PC-3 (cell line): ENCODE measurements at regions not wholly inside any gene's neighbourhood (a gene's known extent, or its start where the extent isn't known, plus 50 kb on each side); places are given as distances from the start of the nearest gene placed in this dataset.

Experiments used
- ATAC-seq: fragments of 200-7000 bp; cut with Tn5 transposase; 2 replicates; pipeline ENCODE4 v1.9.1; 2020; ENCODE audit warnings: mild to moderate bottlenecking, moderate library complexity
- BruUV-seq: library from RNA; stranded (reverse); fragments of 400-500 nt; replicated peaks from 2 replicates; lab custom pipeline; 2021; lab: Mats Ljungman, UMichigan
- CTCF ChIA-PET: fragments of 300-600 bp; sonication (Branson Sonifier 250); formaldehyde crosslinking; loops from one replicate; lab custom pipeline; 2022; ENCODE audit warnings: antibody characterized with exemption; lab: Charles Lee
- POLR2A ChIA-PET: fragments of 300-600 bp; sonication (Branson Sonifier 250); formaldehyde crosslinking; loops from one replicate; lab custom pipeline; 2022; ENCODE audit warnings: antibody characterized with exemption; ENCODE audit not compliant: unreplicated experiment; lab: Charles Lee
- DNase-seq: peaks from one replicate; pipeline ENCODE4 v3.0.0-alpha.2; 2015
- H2AFZ ChIP-seq: fragments of 300-600 bp; sonication (generic); 2 replicates; pipeline ENCODE4 v1.6.0; 2016; ENCODE audit warnings: antibody characterized with exemption, low read length
- H3F3A ChIP-seq: fragments of 300-600 bp; sonication (generic); one replicate; pipeline ENCODE4 v1.6.0; 2017; ENCODE audit warnings: antibody characterized with exemption, low read length, control low read depth, mild to moderate bottlenecking; ENCODE audit not compliant: unreplicated experiment
- H3K27ac ChIP-seq: fragments of 300-600 bp; sonication (generic); 2 replicates; pipeline ENCODE4 v1.5.1; 2016; ENCODE audit warnings: mild to moderate bottlenecking, low read length
- H3K27me3 ChIP-seq: fragments of 300-600 bp; sonication (generic); 2 replicates; pipeline ENCODE4 v1.6.1; 2016; ENCODE audit warnings: low read length, mixed read lengths
- H3K36me3 ChIP-seq: fragments of 300-600 bp; sonication (generic); 2 replicates; pipeline ENCODE4 v1.6.1; 2016; ENCODE audit warnings: low read depth, mixed run types, low read length, mixed read lengths
- H3K4me1 ChIP-seq: fragments of 300-600 bp; sonication (generic); 2 replicates; pipeline ENCODE4 v1.5.1; 2016; ENCODE audit warnings: low read length; ENCODE audit not compliant: insufficient read depth
- H3K4me2 ChIP-seq: fragments of 300-600 bp; sonication (generic); 2 replicates; pipeline ENCODE4 v1.6.0; 2016; ENCODE audit warnings: low read length
- H3K4me3 ChIP-seq: fragments of 300-600 bp; sonication (generic); 2 replicates; pipeline ENCODE4 v1.5.1; 2016; ENCODE audit warnings: mild to moderate bottlenecking, low read length, mixed read lengths
- H3K79me2 ChIP-seq: fragments of 300-600 bp; sonication (generic); 2 replicates; pipeline ENCODE4 v1.6.1; 2017; ENCODE audit warnings: low read length, mixed read lengths
- H3K9ac ChIP-seq: fragments of 300-600 bp; sonication (generic); 2 replicates; pipeline ENCODE4 v1.6.0; 2016; ENCODE audit warnings: mild to moderate bottlenecking, low read length
- H3K9me2 ChIP-seq: fragments of 300-600 bp; sonication (generic); replicated peaks from 2 replicates; pipeline ENCODE4 v1.6.1; 2016; ENCODE audit warnings: mixed run types, low read length, mixed read lengths
- H3K9me3 ChIP-seq: fragments of 300-600 bp; sonication (generic); 2 replicates; pipeline ENCODE4 v1.6.1; 2016; ENCODE audit warnings: low read length, mixed read lengths
- H4K20me1 ChIP-seq: fragments of 300-600 bp; sonication (generic); 2 replicates; pipeline ENCODE4 v1.6.1; 2016; ENCODE audit warnings: low read length, mixed read lengths
- CTCF ChIP-seq: fragments of 300-600 bp; sonication (generic); conservative IDR thresholded peaks from 2 replicates; pipeline ENCODE4 v1.5.1; 2017; ENCODE audit warnings: antibody characterized with exemption, low read depth, mild to moderate bottlenecking, low read length
- EZH2 ChIP-seq: fragments of 300-600 bp; sonication (generic); IDR thresholded peaks from one replicate; pipeline ENCODE4 v1.6.1; 2017; ENCODE audit warnings: antibody characterized with exemption, mild to moderate bottlenecking, low read length; ENCODE audit not compliant: unreplicated experiment
- EZH2phosphoT487 ChIP-seq: fragments of 300-600 bp; sonication (generic); IDR thresholded peaks from 2 replicates; pipeline ENCODE4 v1.6.1; 2018; ENCODE audit warnings: mild to moderate bottlenecking, antibody characterized with exemption, low read length, borderline replicate concordance
- intact Hi-C: fragments of 100-400 bp; cut with micrococcal nuclease; formaldehyde crosslinking; loops from 2 replicates; pipeline ENCODE4 v1.9.0; 2023

GRCh38 chr16:86701286-86701975 lies 123.1 kb downstream of the FOXL1 start:
- CTCF ChIA-PET: interaction anchor here (0.6 kb wide), 1 partner anchor 48 kb away, joined by 4 read pairs; no protein-coding TSS in a partner anchor
- DNase-seq (no peak), ATAC-seq (no peak)
- no peaks in the 10 kb centered on the region for H3K36me3 ChIP-seq
- H3K4me3 ChIP-seq: no peak overlapping the region
- no peaks in the 10 kb centered on the region for H3F3A ChIP-seq
- H3K9ac ChIP-seq: no peak overlapping the region
- H3K9me3 ChIP-seq: no peaks in the 10 kb centered on the region
- no peaks in the 10 kb centered on the region for H3K4me1 ChIP-seq
- no peaks in the 10 kb centered on the region for H4K20me1 ChIP-seq
- TF ChIP-seq EZH2phosphoT487 (no peak), EZH2 (no peak), CTCF (no peak)
- H2AFZ ChIP-seq: no peak overlapping the region
- H3K27me3 ChIP-seq: no peaks in the 10 kb centered on the region
- intact Hi-C loops: no loop called here
- POLR2A ChIA-PET: no interaction called here
- H3K79me2 ChIP-seq: no peaks in the 10 kb centered on the region
- H3K27ac ChIP-seq: no peak overlapping the region
- no peak overlapping the region for H3K4me2 ChIP-seq
- BruUV-seq: no TSS peak
- H3K9me2 ChIP-seq: no peaks in the 10 kb centered on the region

- Histone ChIP-seq H3K27me3 (no peaks in the 10 kb centered on the region), H3K27ac (no peak overlapping the region), H3K4me1 (no peaks in the 10 kb centered on the region), H2AFZ (no peak overlapping the region), H3K9me3 (no peaks in the 10 kb centered on the region), H3K4me3 (no peak overlapping the region), H3K36me3 (no peaks in the 10 kb centered on the region), H4K20me1 (no peaks in the 10 kb centered on the region), H3F3A (no peaks in the 10 kb centered on the region), H3K4me2 (no peak overlapping the region), H3K79me2 (no peaks in the 10 kb centered on the region), H3K9ac (no peak overlapping the region), H3K9me2 (no peaks in the 10 kb centered on the region)
- TF ChIP-seq CTCF (no peak), EZH2phosphoT487 (no peak), EZH2 (no peak)
- ChIA-PET POLR2A (no interaction called here), CTCF (no interaction called here)
- ATAC-seq: no peak
- DNase-seq: peak; percentile 9
- no TSS peak for BruUV-seq
- intact Hi-C loops: no loop called here
Observed at GRCh38 chr16:86702824-86703588, 124.7 kb downstream of the FOXL1 start.

DNA sequence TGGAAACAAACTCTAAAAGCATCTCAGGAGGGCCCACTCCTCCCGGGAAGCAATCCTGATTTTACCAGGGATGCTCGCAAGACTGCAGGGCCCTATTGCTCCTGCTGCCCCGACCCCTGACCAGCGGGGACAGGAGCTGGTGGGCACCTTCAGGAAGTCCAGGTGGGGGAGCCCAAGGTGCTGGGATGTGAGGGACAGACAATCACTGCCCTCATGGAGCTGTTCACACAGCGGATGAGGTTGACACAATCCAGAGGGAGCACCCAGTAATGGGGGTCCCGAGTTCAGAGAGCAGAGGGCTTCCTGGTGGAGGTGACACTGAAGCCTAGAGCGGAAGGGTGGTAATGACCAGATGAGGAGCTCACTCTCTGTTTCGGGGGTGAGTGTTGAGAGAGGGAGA lies 126.2 kb downstream of the FOXL1 start:
- H3K36me3 ChIP-seq: no peaks in the 10 kb centered on the region
- H3F3A ChIP-seq: no peaks in the 10 kb centered on the region
- H3K4me1 ChIP-seq: no peaks in the 10 kb centered on the region
- intact Hi-C loops: no loop called here
- H3K27me3 ChIP-seq: no peaks in the 10 kb centered on the region
- ChIA-PET CTCF (no interaction called here), POLR2A (no interaction called here)
- H3K79me2 ChIP-seq: no peaks in the 10 kb centered on the region
- no peak overlapping the region for H3K4me2 ChIP-seq
- H3K9me3 ChIP-seq: no peaks in the 10 kb centered on the region
- ATAC-seq: no peak
- DNase-seq: no peak
- H3K9ac ChIP-seq: no peak overlapping the region
- no peaks in the 10 kb centered on the region for H4K20me1 ChIP-seq
- H3K9me2 ChIP-seq: no peaks in the 10 kb centered on the region
- H3K4me3 ChIP-seq: no peak overlapping the region
- TF ChIP-seq CTCF: no peak
- no peak for TF ChIP-seq EZH2
- TF ChIP-seq EZH2phosphoT487: no peak
- H3K27ac ChIP-seq: no peak overlapping the region
- no TSS peak for BruUV-seq
- H2AFZ ChIP-seq: no peak overlapping the region
